ENCODE measurements at regions not wholly inside any gene's neighbourhood (a gene's known extent, or its start where the extent isn't known, plus 50 kb on each side); places are given as distances from the start of the nearest gene placed in this dataset.

DNA sequence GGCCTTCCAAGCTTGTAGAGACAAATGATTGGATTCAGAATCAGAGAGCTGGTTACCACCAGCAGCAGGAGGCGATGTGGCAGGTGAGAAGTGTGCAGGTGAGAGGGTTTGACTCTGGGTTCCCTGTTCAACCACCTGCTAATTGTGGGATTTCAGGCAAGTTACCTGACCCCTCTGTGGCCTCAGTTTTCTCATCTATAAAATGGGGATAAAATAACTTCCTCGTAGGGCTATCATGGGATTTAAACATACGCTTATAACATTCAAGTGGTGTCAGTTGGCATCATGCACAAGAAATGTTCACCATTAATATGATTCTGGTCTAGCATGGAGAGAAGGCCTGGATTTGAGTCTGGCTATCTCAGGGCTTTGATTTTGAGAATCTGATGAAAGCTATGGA lies 143.8 kb upstream of the MYL2 start:
- TF ChIP-seq, protein P1, sequence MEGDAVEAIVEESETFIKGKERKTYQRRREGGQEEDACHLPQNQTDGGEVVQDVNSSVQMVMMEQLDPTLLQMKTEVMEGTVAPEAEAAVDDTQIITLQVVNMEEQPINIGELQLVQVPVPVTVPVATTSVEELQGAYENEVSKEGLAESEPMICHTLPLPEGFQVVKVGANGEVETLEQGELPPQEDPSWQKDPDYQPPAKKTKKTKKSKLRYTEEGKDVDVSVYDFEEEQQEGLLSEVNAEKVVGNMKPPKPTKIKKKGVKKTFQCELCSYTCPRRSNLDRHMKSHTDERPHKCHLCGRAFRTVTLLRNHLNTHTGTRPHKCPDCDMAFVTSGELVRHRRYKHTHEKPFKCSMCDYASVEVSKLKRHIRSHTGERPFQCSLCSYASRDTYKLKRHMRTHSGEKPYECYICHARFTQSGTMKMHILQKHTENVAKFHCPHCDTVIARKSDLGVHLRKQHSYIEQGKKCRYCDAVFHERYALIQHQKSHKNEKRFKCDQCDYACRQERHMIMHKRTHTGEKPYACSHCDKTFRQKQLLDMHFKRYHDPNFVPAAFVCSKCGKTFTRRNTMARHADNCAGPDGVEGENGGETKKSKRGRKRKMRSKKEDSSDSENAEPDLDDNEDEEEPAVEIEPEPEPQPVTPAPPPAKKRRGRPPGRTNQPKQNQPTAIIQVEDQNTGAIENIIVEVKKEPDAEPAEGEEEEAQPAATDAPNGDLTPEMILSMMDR (IDR thresholded peaks at IDR 0.05) = no peak
- TF ChIP-seq POLR2AphosphoS5 (IDR thresholded peaks at IDR 0.05) = no peak
- no peak for TF ChIP-seq POLR2A (IDR thresholded peaks at IDR 0.05)
